Spleen (tissue), 11 donors: ENCODE measurements at regions not wholly inside any gene's neighbourhood (a gene's known extent, or its start where the extent isn't known, plus 50 kb on each side); places are given as distances from the start of the nearest gene placed in this dataset.

Experiments used
- DNase-seq: peaks from one replicate; pipeline ENCODE4 v3.0.0-alpha.2; 2020
- H3K27ac ChIP-seq, 8 donors: fragments of 200-600 bp; sonication (generic) in 7 of 8; 1 replicate in 4 of 8; 2 replicates in 4 of 8; pipeline versions ENCODE4 v1.5.0 to v1.8.0; 2016 to 2021; ENCODE audit warnings: inconsistent platforms in 4 of 8, mild to moderate bottlenecking in 4 of 8, moderate library complexity in 1 of 8
- H3K27me3 ChIP-seq, 7 donors: fragments of 200-600 bp; sonication (generic) in 6 of 7; replicated peaks in 1 of 7; 1 replicate in 4 of 7; 2 replicates in 3 of 7; pipeline versions ENCODE4 v1.5.0 to v1.8.0; 2016 to 2021; ENCODE audit warnings: inconsistent platforms in 3 of 7, mild to moderate bottlenecking in 1 of 7
- H3K36me3 ChIP-seq, 6 donors: fragments of 200-600 bp; sonication (generic) in 5 of 6; 1 replicate in 4 of 6; 2 replicates in 2 of 6; pipeline versions ENCODE4 v1.5.0 to v1.8.0; 2016 to 2021; ENCODE audit warnings: inconsistent platforms in 2 of 6
- H3K4me1 ChIP-seq, 6 donors: fragments of 200-600 bp; sonication (generic) in 5 of 6; 1 replicate in 3 of 6; 2 replicates in 3 of 6; pipeline versions ENCODE4 v1.5.0 to v1.8.0; 2016 to 2021; ENCODE audit warnings: inconsistent platforms in 3 of 6
- H3K4me3 ChIP-seq, 8 donors: fragments of 200-600 bp; sonication (generic) in 7 of 8; 1 replicate in 4 of 8; 2 replicates in 4 of 8; pipeline versions ENCODE4 v1.5.0 to v1.8.0; 2016 to 2021; ENCODE audit warnings: inconsistent platforms in 4 of 8, mild to moderate bottlenecking in 4 of 8, moderate library complexity in 2 of 8
- H3K9me3 ChIP-seq, 8 donors: fragments of 200-600 bp; sonication (generic) in 7 of 8; 1 replicate in 4 of 8; 2 replicates in 4 of 8; pipeline versions ENCODE4 v1.5.0 to v1.8.0; 2016 to 2021; ENCODE audit warnings: inconsistent platforms in 4 of 8
- POLR2A ChIP-seq, 3 donors: fragments of 450-650 bp; IDR thresholded peaks; one replicate each; pipeline ENCODE4 v1.5.1; 2017; ENCODE audit warnings: antibody characterized with exemption in 3 of 3, mild to moderate bottlenecking in 1 of 3
- POLR2AphosphoS5 ChIP-seq, 3 donors: sonication (generic); formaldehyde crosslinking; IDR thresholded peaks; one replicate each; pipeline ENCODE4 v1.5.1; 2017; ENCODE audit warnings: antibody characterized with exemption in 3 of 3
- WGBS, 5 donors: extraction: QIAGEN DNeasy Blood & Tissue Kit in 3 of 5; methylation state at CpG; one replicate each; pipeline versions ENCODE4 v1.1.5 to v1.1.7; 2013 to 2018; 5-methylcytosine and 5-hydroxymethylcytosine counted together
- intact Hi-C: fragments of 100-400 bp; cut with DNase I; formaldehyde crosslinking; loops from one replicate; pipeline ENCODE4 v1.15.0; 2023; ENCODE audit warnings: low total_unique reads
- TF ChIP-seq, protein P1 (sequence below), 11 experiments: fragments of 200-600 bp in 7 of 11; fragments of 450-650 bp in 4 of 11; sonication (generic) in 4 of 11; IDR thresholded peaks in 8 of 11; conservative IDR thresholded peaks in 3 of 11; 1 replicate in 7 of 11; 2 replicates in 4 of 11; pipeline versions ENCODE4 v1.4.0 to v1.8.0; 2016 to 2021; ENCODE audit warnings: antibody characterized with exemption in 11 of 11, inconsistent platforms in 4 of 11, mild to moderate bottlenecking in 1 of 11
- donor health status: healthy with polysubstance abuse.
- donor health status: DM: no; HTN: no; CAD: no; lungs with moderate emphysema.
- donor health status: DM: no; HTN: no; CAD: no.
- donor health status: Bipolar disorder and iron deficiency.
- donor health status: healthy.
- donor health status: DM: no; HTN: no; CAD: no.
- donor health status: DM: yes; HTN: yes; CAD: no.

DNA sequence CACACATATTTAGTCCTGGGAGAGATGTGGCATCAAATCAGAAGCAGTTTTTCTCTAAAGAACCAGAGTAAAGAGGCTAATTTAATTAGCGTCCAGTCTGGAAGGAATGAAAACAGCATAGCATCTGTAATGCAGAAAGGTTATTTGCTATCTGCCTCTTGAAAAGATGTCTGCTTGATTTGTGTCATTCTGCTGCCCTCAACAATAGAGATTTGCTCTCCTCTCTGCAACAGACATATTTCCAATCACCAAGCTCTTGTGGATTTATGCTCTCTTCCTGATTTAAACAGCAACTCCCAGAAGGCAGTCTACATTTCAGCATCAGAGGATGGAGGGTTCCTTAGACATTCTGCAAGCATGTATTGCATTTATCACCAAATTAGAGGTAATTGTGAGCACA, 53.5 kb upstream of the AKAP12 start:
- intact Hi-C loops: no loop called here
- TF ChIP-seq POLR2A (IDR thresholded peaks at IDR 0.05) (no peak), POLR2AphosphoS5 (IDR thresholded peaks at IDR 0.05) (no peak)
- TF ChIP-seq, protein P1, sequence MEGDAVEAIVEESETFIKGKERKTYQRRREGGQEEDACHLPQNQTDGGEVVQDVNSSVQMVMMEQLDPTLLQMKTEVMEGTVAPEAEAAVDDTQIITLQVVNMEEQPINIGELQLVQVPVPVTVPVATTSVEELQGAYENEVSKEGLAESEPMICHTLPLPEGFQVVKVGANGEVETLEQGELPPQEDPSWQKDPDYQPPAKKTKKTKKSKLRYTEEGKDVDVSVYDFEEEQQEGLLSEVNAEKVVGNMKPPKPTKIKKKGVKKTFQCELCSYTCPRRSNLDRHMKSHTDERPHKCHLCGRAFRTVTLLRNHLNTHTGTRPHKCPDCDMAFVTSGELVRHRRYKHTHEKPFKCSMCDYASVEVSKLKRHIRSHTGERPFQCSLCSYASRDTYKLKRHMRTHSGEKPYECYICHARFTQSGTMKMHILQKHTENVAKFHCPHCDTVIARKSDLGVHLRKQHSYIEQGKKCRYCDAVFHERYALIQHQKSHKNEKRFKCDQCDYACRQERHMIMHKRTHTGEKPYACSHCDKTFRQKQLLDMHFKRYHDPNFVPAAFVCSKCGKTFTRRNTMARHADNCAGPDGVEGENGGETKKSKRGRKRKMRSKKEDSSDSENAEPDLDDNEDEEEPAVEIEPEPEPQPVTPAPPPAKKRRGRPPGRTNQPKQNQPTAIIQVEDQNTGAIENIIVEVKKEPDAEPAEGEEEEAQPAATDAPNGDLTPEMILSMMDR (IDR thresholded peaks at IDR 0.05 in 8 of 11, conservative IDR thresholded peaks at IDR 0.05 in 3 of 11): no peak
- Histone ChIP-seq H3K27ac (no peak overlapping the region), H3K4me3 (no peak overlapping the region), H3K36me3 (no peaks in the 10 kb centered on the region), H3K4me1 (no peaks in the 10 kb centered on the region), H3K9me3 (peaks cover 0 to 7% (median 0%) of the 10 kb centered on the region in 8 donors), H3K27me3 (no peaks in the 10 kb centered on the region)
- no peak for DNase-seq
- WGBS, 5 donors: 79 to 100% (median 86%) methylated on average over 1 of the region's 1 CpG

DNA sequence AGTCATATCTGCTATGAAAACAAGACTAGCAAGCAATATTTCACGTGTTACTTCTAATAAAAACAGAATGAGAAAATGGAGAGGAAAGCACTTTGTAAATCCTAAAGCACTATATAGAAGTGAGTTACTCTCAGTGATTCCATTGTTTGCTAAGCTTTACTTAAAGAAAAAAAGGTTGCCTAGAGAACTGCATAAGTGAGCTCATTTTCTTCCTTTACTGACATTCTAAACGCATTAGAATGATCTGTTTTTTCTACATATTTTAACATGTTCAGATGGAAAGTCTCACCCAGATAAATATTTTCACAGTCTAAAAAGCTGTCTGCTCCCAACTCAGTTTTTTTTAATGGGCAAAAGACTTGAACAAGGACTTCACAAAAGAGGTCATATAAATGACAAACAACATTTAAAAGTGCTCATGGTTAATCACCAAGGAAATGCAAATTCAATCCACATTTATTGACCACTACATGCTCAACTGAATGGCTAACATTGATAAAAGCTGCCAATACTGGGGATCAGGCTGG, 52.9 kb upstream of the AKAP12 start:
- Histone ChIP-seq H3K27ac (no peak overlapping the region), H3K36me3 (no peaks in the 10 kb centered on the region), H3K9me3 (peaks cover 0 to 7% (median 0%) of the 10 kb centered on the region in 8 donors), H3K4me1 (no peaks in the 10 kb centered on the region), H3K4me3 (no peak overlapping the region), H3K27me3 (no peaks in the 10 kb centered on the region)
- TF ChIP-seq POLR2AphosphoS5 (IDR thresholded peaks at IDR 0.05) (no peak), POLR2A (IDR thresholded peaks at IDR 0.05) (no peak)
- TF ChIP-seq, protein P1 (IDR thresholded peaks at IDR 0.05 in 8 of 11, conservative IDR thresholded peaks at IDR 0.05 in 3 of 11): no peak
- 68 to 83% (median 80%) methylated on average over 2 of the region's 2 CpGs for WGBS, 5 donors
- intact Hi-C loops: no loop called here
- DNase-seq: no peak
